ENCODE measurements at regions not wholly inside any gene's neighbourhood (a gene's known extent, or its start where the extent isn't known, plus 50 kb on each side); places are given as distances from the start of the nearest gene placed in this dataset.

GRCh38 chr6:6964675-6965074 is 143.1 kb upstream of the RREB1 start:
- Histone ChIP-seq H3K36me3 (ENCODE audit: control insufficient read depth in 2 of 2, extremely low read depth in 1 of 2, insufficient read depth in 2 of 2, low read length in 2 of 2) (no peaks in the 10 kb centered on the region), H3K4me3 (replicated peaks in 1 of 3; ENCODE audit: insufficient read depth in 1 of 3, low read depth in 1 of 3, low read length in 3 of 3) (no peak overlapping the region), H3K9me1 (replicated peaks; ENCODE audit: control insufficient read depth, extremely low read depth, insufficient read depth, low read length) (no peaks in the 10 kb centered on the region), H3K4me2 (ENCODE audit: insufficient read depth, low read length) (no peak overlapping the region), H3K27ac (ENCODE audit: insufficient read depth, low read depth, low read length) (no peak overlapping the region), H3K9ac (replicated peaks; ENCODE audit: extremely low read depth, insufficient read depth, low read length) (no peak overlapping the region), H3K4me1 (ENCODE audit: control insufficient read depth, extremely low read depth, insufficient read depth, low read length) (no peaks in the 10 kb centered on the region), H3K27me3 (ENCODE audit: control insufficient read depth in 2 of 2, insufficient read depth in 2 of 2, low read length in 2 of 2) (no peaks in the 10 kb centered on the region), H3K79me2 (ENCODE audit: control insufficient read depth, insufficient read depth, low read length) (no peaks in the 10 kb centered on the region), H2AFZ (ENCODE audit: low read depth, low read length) (no peak overlapping the region), H4K20me1 (replicated peaks; ENCODE audit: control insufficient read depth, extremely low read depth, insufficient read depth, low read length) (no peaks in the 10 kb centered on the region), H3K9me3 (replicated peaks; ENCODE audit: control insufficient read depth, insufficient read depth, low read length) (no peaks in the 10 kb centered on the region)
- no TSS peak for BruUV-seq (replicated peaks)
- CTCF ChIA-PET, result interaction anchor here (1.6 kb wide), 1 partner anchor 122 kb away, joined by 3 read pairs; no protein-coding TSS in a partner anchor
- FAIRE-seq (no peak), DNase-seq (ENCODE audit: low read depth, low spot score) (no peak)
- intact Hi-C loops (cut with micrococcal nuclease), result no loop called here
- TF ChIP-seq MYC (IDR thresholded peaks at IDR 0.05; ENCODE audit: low read depth, low read length) (no peak), JUN (IDR thresholded peaks at IDR 0.05; ENCODE audit: borderline replicate concordance, insufficient read depth, insufficient read length, low read depth) (no peak), POLR2AphosphoS5 (IDR thresholded peaks at IDR 0.05; ENCODE audit: insufficient read depth, low read depth, low read length) (no peak), EZH2 (IDR thresholded peaks at IDR 0.05; ENCODE audit: borderline replicate concordance, low read depth, low read length, severe bottlenecking) (no peak), GATA2 (IDR thresholded peaks at IDR 0.05; ENCODE audit: insufficient read depth, insufficient read length, low read depth, low read length) (no peak), CTCF (IDR thresholded peaks at IDR 0.05; ENCODE audit: extremely low read depth in 1 of 2, insufficient read depth in 1 of 2, low read depth in 1 of 2, low read length in 2 of 2) (no peak), POLR2A (IDR thresholded peaks at IDR 0.05; ENCODE audit: low read depth, low read length) (no peak), MAX (IDR thresholded peaks at IDR 0.05; ENCODE audit: insufficient read depth, insufficient read length) (no peak), FOS (IDR thresholded peaks at IDR 0.05; ENCODE audit: borderline replicate concordance, insufficient read depth, low read length) (no peak)
- POLR2A ChIA-PET, result no interaction called here
- dilution Hi-C loops (cut with MboI; ENCODE audit: extremely low pct_ligation_motif_present, low sequenced_read_pairs), result no loop called here
